Right forelimb (tissue), 1 donor: ENCODE measurements at regions not wholly inside any gene's neighbourhood (a gene's known extent, or its start where the extent isn't known, plus 50 kb on each side); places are given as distances from the start of the nearest gene placed in this dataset.
"Not testable (repeated sequence)": the region's sequence is repeated elsewhere in the genome, so short reads cannot be mapped to it uniquely, and the experiment has no call there.

Experiments
- DNase-seq: peaks from one replicate; pipeline ENCODE4 v3.0.0-alpha.2; 2018

DNA sequence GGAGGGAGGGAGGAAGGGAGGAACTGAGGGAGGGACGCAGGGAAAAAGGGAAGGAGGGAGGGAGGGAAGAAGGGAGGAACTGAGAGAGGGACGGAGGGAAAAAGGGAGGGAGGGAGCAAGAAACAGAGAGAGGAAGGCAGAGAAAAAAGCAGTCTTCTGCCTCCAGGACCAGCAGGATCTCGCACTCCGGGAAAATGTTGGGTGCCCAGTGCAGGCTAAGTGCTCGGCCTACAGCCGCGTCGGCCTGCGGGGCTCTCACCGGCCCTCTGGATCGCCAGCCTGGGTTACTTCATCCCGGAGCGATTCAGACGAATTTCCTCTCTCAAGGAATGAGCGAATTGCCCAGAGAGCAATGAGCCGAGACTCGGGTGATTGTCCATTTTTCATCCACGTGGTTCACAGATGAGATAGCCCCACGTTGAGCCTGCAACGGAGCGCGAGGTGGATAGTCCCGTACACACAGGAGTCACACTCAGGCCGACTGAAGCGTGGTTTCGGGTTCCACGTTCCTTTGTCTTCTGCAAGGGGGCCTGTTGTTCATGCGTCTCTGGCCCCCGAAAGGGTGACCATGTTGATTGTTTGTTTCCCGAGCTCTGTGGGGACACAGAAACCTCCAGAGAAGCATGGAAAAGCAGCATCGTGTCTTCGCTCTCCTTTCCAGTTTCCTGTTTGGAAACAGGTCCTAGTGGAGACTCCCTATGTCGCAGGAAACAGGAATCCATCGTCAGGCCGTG lies 1937.1 kb upstream of the DEFB115 start:
- DNase-seq = not testable (repeated sequence)

GRCh38 chr20:29323631-29324515 lies 1933.6 kb upstream of the DEFB115 start:
- DNase-seq = not testable (repeated sequence)

GRCh38 chr20:29324516-29325303 lies 1932.8 kb upstream of the DEFB115 start:
- not testable (repeated sequence) for DNase-seq

- DNase-seq = no peak
Observed at GRCh38 chr20:29325304-29325640, 1932.2 kb upstream of the DEFB115 start.

DNA sequence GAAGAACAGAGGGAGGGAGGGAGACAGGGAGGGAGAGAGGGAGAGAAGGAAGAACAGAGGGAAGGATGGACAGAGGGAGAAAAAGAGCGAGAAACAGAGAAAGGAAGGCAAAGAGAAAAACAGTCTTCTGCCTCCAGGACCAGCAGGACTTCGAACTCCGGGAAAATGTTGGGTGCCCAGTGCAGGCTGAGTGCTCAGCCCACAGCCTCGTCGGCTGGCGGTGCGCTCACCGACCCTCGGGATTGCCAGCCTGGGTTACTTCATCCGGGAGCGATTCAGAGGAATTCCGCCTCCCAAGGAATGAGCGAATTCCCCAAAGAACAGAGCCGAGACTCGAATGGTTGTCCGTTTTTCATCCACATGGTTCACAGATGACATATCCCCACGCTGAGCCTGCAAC lies 1931.7 kb upstream of the DEFB115 start:
- not testable (repeated sequence) for DNase-seq

DNA sequence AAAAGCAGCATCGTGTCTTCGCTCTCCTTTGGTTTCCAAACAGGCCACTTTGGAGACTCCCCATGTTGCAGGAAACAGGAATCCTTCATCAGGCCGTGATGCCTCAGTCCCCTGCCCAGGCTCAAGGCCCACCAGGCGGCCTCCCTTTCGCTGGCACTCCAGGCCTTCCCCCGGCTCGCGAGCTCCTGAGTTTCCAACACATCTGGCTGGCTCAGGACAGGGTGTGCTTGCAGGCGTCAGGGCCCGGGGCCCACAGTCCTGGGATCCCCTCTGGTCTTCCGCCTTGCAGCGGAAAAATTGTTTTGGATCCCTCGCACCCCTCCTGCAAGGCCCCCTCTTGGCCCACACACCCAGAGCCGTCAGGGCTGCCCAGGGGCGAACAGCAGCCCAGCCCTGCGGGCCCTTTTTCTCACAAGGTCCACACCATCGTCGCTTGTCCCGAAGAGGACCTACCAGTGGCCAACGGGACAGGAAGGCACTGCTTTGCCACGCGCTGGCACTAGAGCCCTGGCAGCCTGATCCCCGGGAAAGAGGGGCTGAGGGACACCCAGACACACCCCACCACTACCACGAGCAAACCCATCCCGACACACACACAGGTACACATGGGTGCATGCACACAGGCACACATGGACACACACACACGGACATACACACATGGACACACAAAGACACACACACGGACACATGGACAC lies 1930.9 kb upstream of the DEFB115 start:
- DNase-seq = no peak

GRCh38 chr20:29327600-29328420 lies 1929.7 kb upstream of the DEFB115 start:
- DNase-seq = not testable (repeated sequence)

- not testable (repeated sequence) for DNase-seq
Observed at GRCh38 chr20:29330429-29331115, 1926.9 kb upstream of the DEFB115 start.

- no peak for DNase-seq
Observed at GRCh38 chr20:29349836-29350235, 1907.6 kb upstream of the DEFB115 start.

DNA sequence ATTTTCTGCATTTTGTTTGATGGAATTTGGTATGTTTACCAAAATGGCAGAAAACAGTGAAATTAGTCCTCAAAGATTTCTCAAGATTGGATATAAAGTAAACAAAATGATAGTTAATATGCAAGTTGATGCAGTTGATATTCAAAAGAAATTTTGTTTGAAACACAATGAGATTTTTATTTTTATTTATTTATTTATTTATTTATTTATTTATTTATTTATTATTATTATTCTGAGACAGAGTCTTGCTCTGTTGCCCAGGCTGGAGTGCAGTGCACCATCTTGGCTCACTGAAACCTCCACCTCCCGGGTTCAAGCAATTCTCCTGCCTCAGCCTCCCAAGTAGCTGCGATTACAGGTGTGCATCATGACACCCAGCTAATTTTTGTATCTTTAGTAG lies 1881.5 kb upstream of the DEFB115 start:
- DNase-seq = not testable (repeated sequence)

DNA sequence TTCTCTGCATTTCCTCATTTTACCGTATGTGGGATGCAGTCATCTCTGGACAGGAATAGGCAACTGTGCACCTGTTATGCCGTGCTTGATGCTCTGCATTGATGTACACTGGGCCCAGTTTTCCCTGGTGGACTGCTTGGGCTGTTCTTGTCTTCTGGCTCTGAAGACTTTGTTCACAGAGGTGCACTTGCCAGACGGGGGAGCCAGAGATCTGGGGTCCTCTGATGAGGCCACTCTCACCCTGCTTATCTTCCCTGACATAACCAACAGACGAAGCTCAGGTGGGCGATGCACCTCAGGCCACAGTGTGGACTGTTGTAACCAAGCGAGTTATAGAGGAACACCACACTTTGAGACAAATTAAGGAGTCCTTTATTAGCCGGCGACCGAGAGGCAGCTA lies 1864.6 kb upstream of the DEFB115 start:
- not testable (repeated sequence) for DNase-seq

DNA sequence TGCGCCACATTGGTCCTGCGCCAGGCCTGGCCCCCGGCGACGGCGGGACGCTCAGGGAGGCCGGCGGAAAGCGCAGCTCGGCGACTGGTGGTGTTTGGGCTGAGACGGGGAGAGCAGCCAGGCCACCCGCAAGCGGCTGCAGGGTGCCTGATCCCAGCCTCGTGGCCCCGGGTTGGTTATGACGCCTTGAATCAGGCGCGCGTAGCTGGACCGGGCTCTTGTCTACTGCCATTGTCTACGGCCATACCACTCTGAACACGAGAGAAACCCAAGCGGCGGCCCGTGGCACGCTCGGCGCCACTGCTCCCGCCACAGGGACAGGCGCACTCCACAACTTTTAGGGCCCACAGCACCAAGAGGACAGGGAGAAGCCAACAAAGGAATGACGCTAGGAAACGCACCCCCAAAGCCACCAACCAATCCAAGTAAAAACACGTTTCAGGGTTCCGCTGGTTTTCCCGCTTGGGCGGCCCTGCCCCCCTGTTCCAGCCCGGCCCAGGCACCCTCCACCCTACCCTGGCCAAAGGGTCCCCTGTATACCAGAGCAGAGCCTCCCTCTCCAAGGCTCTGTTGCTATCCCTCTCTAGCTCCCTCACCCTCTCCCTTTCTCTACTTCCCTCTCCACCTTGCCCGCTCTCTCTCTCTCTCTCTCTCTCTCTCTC lies 1849.3 kb upstream of the DEFB115 start:
- DNase-seq = no peak

DNA sequence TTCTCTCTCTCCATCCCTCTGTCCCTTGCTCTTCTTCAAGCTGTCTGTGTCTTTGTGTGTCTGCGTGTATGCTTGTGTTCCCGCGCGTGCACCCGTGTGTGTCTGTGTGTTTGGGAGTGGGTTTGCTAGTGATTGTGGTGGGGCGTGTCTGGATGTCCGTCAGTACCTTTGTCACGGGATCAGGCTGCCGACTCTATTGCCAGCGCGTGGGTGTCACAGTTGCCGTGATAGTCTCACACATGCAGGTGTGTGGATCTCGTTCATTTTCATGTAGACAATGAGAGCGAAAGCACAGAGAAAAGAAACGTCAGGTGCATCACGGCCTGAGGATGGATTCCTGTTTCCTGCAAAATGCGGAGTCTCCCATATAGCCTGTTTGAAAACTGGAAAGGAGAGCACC lies 1848.8 kb upstream of the DEFB115 start:
- not testable (repeated sequence) for DNase-seq

DNA sequence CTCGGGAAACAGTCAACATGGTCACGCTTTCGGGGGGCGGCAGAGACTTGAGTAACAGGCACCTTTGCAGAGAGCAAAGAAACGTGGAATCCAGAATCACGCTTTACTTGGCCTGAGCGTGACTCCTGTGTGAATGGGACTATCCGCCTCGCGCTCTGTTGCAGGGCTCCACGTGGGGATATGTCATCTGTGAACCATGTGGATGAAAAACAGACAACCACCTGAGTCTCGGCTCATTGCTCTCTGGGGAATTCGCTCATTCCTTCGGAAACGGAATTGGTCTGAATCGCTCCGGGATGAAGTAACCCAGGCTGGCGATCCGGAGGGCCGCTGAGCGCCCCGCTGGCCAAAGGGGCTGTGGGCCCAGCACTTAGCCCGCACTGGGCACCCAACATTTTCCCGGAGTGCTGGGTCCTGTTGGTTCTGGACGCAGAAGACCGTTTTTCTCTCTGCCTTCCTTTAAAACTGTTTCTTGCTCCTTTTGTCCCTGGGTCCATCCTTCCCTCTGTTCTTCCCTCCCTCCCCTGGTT lies 1848.2 kb upstream of the DEFB115 start:
- DNase-seq = not testable (repeated sequence)

DNA sequence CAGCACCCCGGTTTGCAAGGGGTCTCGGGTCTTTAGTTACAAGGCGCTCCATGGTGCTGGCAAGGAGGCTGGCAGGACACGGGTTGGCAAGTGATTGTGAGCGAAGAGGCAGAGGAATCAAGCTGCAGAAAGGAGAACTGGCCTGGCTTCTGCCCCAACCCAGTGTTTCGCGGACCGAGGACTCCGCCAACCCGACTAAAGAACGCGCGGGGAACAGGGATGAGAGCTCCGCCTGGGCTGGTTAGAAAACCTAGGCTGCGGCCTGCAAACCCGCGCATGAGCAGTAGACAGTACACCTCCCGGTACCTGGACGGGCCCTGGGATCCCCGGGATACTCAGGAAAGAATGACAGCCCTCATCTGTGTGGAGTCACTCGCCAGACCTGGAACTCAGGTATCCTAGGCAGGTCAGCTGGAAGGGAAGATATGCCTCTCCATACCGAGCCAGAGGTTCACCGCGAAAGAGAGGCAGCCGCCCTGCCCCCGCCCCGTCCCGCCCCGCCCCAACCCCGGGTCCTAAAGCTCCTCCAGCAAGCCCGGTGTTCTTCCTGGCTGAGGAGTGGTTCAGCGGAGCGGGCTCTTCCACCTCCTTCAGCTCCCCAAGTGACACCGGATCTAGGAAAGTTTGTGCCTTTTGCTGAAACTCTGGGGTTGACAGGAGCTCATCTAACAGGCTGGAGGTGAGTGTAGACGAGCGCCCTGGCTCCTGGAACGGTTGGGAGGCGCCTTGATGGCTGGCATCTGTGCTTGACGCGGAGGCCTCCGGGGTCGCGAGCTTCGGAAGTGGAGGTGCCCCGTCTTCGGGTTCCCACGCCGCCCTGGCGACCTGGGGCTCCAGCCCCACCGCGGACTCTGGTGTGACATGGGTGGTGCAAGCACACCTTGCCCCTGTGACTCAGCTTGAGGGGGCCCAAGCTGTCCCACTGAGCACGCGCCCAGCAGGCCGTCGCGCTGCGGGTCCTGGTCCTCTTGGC lies 1847.3 kb upstream of the DEFB115 start:
- DNase-seq = no peak

DNA sequence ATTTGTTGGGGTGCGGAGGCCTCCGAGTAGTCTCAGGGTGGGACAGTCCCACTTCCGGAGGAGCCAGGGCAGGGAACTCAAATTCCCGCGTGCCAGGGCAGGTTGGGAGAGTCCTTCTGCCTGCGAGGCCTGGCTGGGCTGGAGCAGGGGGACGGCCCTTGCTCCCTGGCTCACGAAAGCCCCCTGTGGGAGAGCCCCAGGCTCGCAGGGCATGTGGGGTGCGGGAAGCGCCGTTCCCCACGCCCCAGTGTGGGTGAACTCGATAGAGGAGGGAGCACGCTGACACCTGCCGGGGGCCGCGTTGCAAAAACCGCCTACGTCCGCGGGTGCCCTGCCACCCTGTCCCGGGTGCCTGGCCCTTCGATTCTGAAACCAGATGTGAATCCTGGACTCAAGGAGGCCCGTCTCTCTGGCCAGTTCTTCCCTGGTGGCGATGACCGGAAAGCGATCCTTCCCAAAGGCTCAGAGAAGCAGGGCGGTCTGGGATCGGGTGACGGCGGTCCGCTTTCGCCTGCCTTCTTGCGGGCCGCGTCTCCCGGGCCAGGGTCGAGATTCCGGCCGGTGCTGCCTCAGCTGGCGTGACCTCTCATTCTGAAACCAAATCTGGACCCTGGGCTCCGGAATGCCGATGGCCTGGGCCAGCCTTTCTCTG lies 1846.5 kb upstream of the DEFB115 start:
- DNase-seq = no peak

GRCh38 chr20:29411458-29411820 lies 1846.0 kb upstream of the DEFB115 start:
- DNase-seq = not testable (repeated sequence)

DNA sequence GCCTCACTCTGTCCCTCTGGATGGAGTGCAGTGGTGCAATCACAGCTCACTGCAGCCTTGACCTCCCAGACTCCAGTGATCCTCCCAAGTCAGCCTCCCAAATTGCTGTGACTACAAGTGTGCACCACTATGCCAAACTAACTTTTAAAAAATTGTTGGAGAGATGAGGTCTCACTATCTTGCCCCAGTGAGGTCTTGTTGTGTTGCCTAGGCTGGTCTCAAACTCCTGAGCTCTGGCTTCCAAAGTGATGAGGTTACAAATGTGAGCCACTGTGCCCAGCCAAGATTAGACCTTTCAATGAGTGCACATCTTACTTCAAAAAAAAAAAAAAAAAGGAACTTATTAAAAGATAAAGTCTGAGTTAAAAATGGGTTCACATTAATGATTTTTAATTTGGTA lies 1838.1 kb upstream of the DEFB115 start:
- no peak for DNase-seq
